ENCODE measurements at regions not wholly inside any gene's neighbourhood (a gene's known extent, or its start where the extent isn't known, plus 50 kb on each side); places are given as distances from the start of the nearest gene placed in this dataset.
A peak's percentile ranks its signal among the peaks of the same experiment; 100 is the strongest.

- no peak for DNase-seq (ENCODE audit: low read depth)
- TF ChIP-seq CTCF (IDR thresholded peaks at IDR 0.05; ENCODE audit: low read depth, low read length) (no peak), MAX (IDR thresholded peaks at IDR 0.05; ENCODE audit: low read depth, low read length) (no peak), MYC (IDR thresholded peaks at IDR 0.05; ENCODE audit: low read depth, low read length) (no peak), POLR2A (IDR thresholded peaks at IDR 0.05; ENCODE audit: extremely low read depth, insufficient read length) (no peak)
- no peak overlapping the region for H3K4me3 ChIP-seq (ENCODE audit: low read depth, low read length)
These were observed 57.5 kb upstream of the PDC start for GRCh38 chr1:186518395-186518794.

- DNase-seq (ENCODE audit: low read depth) = no peak
- no peak for TF ChIP-seq POLR2A (IDR thresholded peaks at IDR 0.05; ENCODE audit: extremely low read depth, insufficient read length)
- no peak overlapping the region for H3K4me3 ChIP-seq (ENCODE audit: low read depth, low read length)
These were observed 53.5 kb upstream of the PDC start for GRCh38 chr1:186514367-186514766.

- no peak for DNase-seq (ENCODE audit: low read depth)
- no peak overlapping the region for H3K4me3 ChIP-seq (ENCODE audit: low read depth, low read length)
- no peak for TF ChIP-seq CTCF (IDR thresholded peaks at IDR 0.05; ENCODE audit: low read depth, low read length)
- no peak for TF ChIP-seq MAX (IDR thresholded peaks at IDR 0.05; ENCODE audit: low read depth, low read length)
- TF ChIP-seq POLR2A (IDR thresholded peaks at IDR 0.05; ENCODE audit: extremely low read depth, insufficient read length) = no peak
- no peak for TF ChIP-seq MYC (IDR thresholded peaks at IDR 0.05; ENCODE audit: low read depth, low read length)
These were observed 52.6 kb upstream of the PDC start for GRCh38 chr1:186513526-186513925.

GRCh38 chr1:186512698-186513457 is 52.0 kb upstream of the PDC start:
- TF ChIP-seq MAX (IDR thresholded peaks at IDR 0.05; ENCODE audit: low read depth, low read length) (no peak), POLR2A (IDR thresholded peaks at IDR 0.05; ENCODE audit: extremely low read depth, insufficient read length) (no peak), CTCF (IDR thresholded peaks at IDR 0.05; ENCODE audit: low read depth, low read length) (no peak), MYC (IDR thresholded peaks at IDR 0.05; ENCODE audit: low read depth, low read length) (no peak)
- H3K4me3 ChIP-seq (ENCODE audit: low read depth, low read length) = no peak overlapping the region
- no peak for DNase-seq (ENCODE audit: low read depth)

- H3K4me3 ChIP-seq (ENCODE audit: low read depth, low read length) = no peak overlapping the region
- TF ChIP-seq POLR2A (IDR thresholded peaks at IDR 0.05; ENCODE audit: extremely low read depth, insufficient read length) (no peak), CTCF (IDR thresholded peaks at IDR 0.05; ENCODE audit: low read depth, low read length) (no peak), MAX (IDR thresholded peaks at IDR 0.05; ENCODE audit: low read depth, low read length) (no peak), MYC (IDR thresholded peaks at IDR 0.05; ENCODE audit: low read depth, low read length) (no peak)
- DNase-seq (ENCODE audit: low read depth) = peak; percentile 21
These were observed 51.1 kb upstream of the PDC start for GRCh38 chr1:186511761-186512637.

Data from NB4 (cell line).